Caco-2 (cell line): ENCODE measurements at regions not wholly inside any gene's neighbourhood (a gene's known extent, or its start where the extent isn't known, plus 50 kb on each side); places are given as distances from the start of the nearest gene placed in this dataset.

ENCODE experiments used
- BruUV-seq: library from RNA; stranded (reverse); fragments of 400-500 nt; replicated peaks from 2 replicates; lab custom pipeline; 2021; lab: Mats Ljungman, UMichigan
- CTCF ChIA-PET: fragments of 300-600 bp; sonication (Branson Sonifier 250); formaldehyde crosslinking; loops from one replicate; lab custom pipeline; 2022; ENCODE audit warnings: antibody characterized with exemption; lab: Charles Lee
- POLR2A ChIA-PET: fragments of 300-600 bp; sonication (Branson Sonifier 250); formaldehyde crosslinking; loops from one replicate; lab custom pipeline; 2022; ENCODE audit warnings: antibody characterized with exemption; lab: Charles Lee
- DNase-seq, 2 experiments: peaks; one replicate each; pipeline versions ENCODE4 v3.0.0 to v3.0.0-alpha.2; 2020 to 2022
- H3K27me3 ChIP-seq: replicated peaks from 2 replicates; pipeline ENCODE4 v1.6.0; 2011; ENCODE audit warnings: low read length; ENCODE audit not compliant: control insufficient read depth, insufficient read depth
- H3K36me3 ChIP-seq: 2 replicates; pipeline ENCODE4 v1.5.1; 2011; ENCODE audit warnings: low read length; ENCODE audit not compliant: control insufficient read depth, insufficient read depth
- H3K4me1 ChIP-seq: fragments of 250-450 bp; sonication (Bioruptor Pico); 2 replicates; pipeline ENCODE4 v1.5.1; 2020; ENCODE audit warnings: mild to moderate bottlenecking
- H3K4me3 ChIP-seq: 2 replicates; pipeline ENCODE4 v1.5.1; 2011; ENCODE audit warnings: low read depth, mild to moderate bottlenecking, control low read depth, low read length
- H3K9me3 ChIP-seq: fragments of 250-450 bp; sonication (Bioruptor Pico); 2 replicates; pipeline ENCODE4 v1.5.1; 2020; ENCODE audit warnings: mild to moderate bottlenecking, moderate library complexity
- H3K27ac Mint-ChIP-seq: one replicate; pipeline ENCODE4 v1.8.0; 2022; ENCODE audit warnings: mixed read lengths; ENCODE audit not compliant: unreplicated experiment
- H3K27me3 Mint-ChIP-seq: one replicate; pipeline ENCODE4 v1.8.0; 2022; ENCODE audit warnings: mixed read lengths; ENCODE audit not compliant: insufficient read depth, unreplicated experiment
- H3K36me3 Mint-ChIP-seq: one replicate; pipeline ENCODE4 v1.8.0; 2022; ENCODE audit warnings: mild to moderate bottlenecking, mixed read lengths; ENCODE audit not compliant: insufficient read depth, unreplicated experiment
- H3K4me1 Mint-ChIP-seq: one replicate; pipeline ENCODE4 v1.8.0; 2022; ENCODE audit warnings: low read depth, mixed read lengths; ENCODE audit not compliant: unreplicated experiment
- H3K4me3 Mint-ChIP-seq: one replicate; pipeline ENCODE4 v1.8.0; 2022; ENCODE audit warnings: mild to moderate bottlenecking, moderate library complexity, mixed read lengths; ENCODE audit not compliant: unreplicated experiment
- H3K9me3 Mint-ChIP-seq: one replicate; pipeline ENCODE4 v1.8.0; 2022; ENCODE audit warnings: mixed read lengths; ENCODE audit not compliant: unreplicated experiment
- intact Hi-C: fragments of 100-400 bp; cut with micrococcal nuclease; formaldehyde crosslinking; loops from one replicate; pipeline ENCODE4 v1.10.0; 2022; ENCODE audit not compliant: unreplicated experiment
- TF ChIP-seq, protein P1 (sequence below), 2 experiments: fragments of 200-600 bp in 1 of 2; IDR thresholded peaks; 1 replicate in 1 of 2; 2 replicates in 1 of 2; pipeline versions ENCODE4 v1.5.1 to v1.8.0; 2011 to 2022; ENCODE audit warnings: antibody characterized with exemption in 1 of 2, control low read depth in 1 of 2, inconsistent platforms in 1 of 2, low read depth in 1 of 2, low read length in 1 of 2, mild to moderate bottlenecking in 1 of 2, moderate library complexity in 1 of 2; ENCODE audit not compliant: insufficient read depth in 1 of 2, severe bottlenecking in 1 of 2, unreplicated experiment in 1 of 2

GRCh38 chr12:40632171-40632570 lies 60.1 kb upstream of the CNTN1 start:
- CTCF ChIA-PET = no interaction called here
- Mint-ChIP-seq H3K4me3 (no peak overlapping the region), H3K4me1 (no peaks in the 10 kb centered on the region), H3K27me3 (no peaks in the 10 kb centered on the region), H3K9me3 (no peaks in the 10 kb centered on the region), H3K36me3 (no peaks in the 10 kb centered on the region), H3K27ac (no peak overlapping the region)
- H3K9me3 ChIP-seq = no peaks in the 10 kb centered on the region
- no peaks in the 10 kb centered on the region for H3K27me3 ChIP-seq
- intact Hi-C loops = no loop called here
- H3K4me3 ChIP-seq = no peak overlapping the region
- TF ChIP-seq, protein P1, sequence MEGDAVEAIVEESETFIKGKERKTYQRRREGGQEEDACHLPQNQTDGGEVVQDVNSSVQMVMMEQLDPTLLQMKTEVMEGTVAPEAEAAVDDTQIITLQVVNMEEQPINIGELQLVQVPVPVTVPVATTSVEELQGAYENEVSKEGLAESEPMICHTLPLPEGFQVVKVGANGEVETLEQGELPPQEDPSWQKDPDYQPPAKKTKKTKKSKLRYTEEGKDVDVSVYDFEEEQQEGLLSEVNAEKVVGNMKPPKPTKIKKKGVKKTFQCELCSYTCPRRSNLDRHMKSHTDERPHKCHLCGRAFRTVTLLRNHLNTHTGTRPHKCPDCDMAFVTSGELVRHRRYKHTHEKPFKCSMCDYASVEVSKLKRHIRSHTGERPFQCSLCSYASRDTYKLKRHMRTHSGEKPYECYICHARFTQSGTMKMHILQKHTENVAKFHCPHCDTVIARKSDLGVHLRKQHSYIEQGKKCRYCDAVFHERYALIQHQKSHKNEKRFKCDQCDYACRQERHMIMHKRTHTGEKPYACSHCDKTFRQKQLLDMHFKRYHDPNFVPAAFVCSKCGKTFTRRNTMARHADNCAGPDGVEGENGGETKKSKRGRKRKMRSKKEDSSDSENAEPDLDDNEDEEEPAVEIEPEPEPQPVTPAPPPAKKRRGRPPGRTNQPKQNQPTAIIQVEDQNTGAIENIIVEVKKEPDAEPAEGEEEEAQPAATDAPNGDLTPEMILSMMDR (IDR thresholded peaks at IDR 0.05; ENCODE audit: insufficient read depth in 1 of 2, low read depth in 1 of 2, low read length in 1 of 2, severe bottlenecking in 1 of 2, unreplicated experiment in 1 of 2) = no peak
- no TSS peak for BruUV-seq
- no peak for DNase-seq
- no peaks in the 10 kb centered on the region for H3K36me3 ChIP-seq
- H3K4me1 ChIP-seq = no peaks in the 10 kb centered on the region
- POLR2A ChIA-PET = no interaction called here

DNA sequence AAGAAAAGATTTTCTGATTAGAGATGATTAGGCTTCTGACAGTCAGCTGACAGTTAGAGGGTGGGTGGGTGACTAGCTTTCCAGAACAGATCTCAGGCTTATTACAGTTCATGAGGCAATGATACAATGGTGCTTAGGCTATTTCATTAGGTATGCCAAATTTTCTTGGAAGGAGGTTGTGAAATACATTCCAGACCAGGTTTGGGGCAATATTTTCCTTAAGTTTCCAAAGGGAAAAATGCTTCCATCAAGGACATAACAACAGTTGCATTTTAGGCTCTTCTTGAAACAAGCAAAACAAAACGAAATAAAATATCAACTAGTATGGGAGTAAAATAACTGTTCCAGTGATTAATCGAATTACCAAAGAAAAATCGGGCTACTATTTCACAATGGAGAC lies 59.3 kb upstream of the CNTN1 start:
- Mint-ChIP-seq H3K27me3 (no peaks in the 10 kb centered on the region), H3K27ac (no peak overlapping the region), H3K4me1 (no peaks in the 10 kb centered on the region), H3K4me3 (no peak overlapping the region), H3K36me3 (no peaks in the 10 kb centered on the region), H3K9me3 (no peaks in the 10 kb centered on the region)
- no peak for DNase-seq
- CTCF ChIA-PET = no interaction called here
- no peaks in the 10 kb centered on the region for H3K9me3 ChIP-seq
- no TSS peak for BruUV-seq
- no peaks in the 10 kb centered on the region for H3K27me3 ChIP-seq
- POLR2A ChIA-PET = no interaction called here
- TF ChIP-seq, protein P1 (IDR thresholded peaks at IDR 0.05; ENCODE audit: insufficient read depth in 1 of 2, low read depth in 1 of 2, low read length in 1 of 2, severe bottlenecking in 1 of 2, unreplicated experiment in 1 of 2) = no peak
- intact Hi-C loops = no loop called here
- H3K36me3 ChIP-seq = no peaks in the 10 kb centered on the region
- no peaks in the 10 kb centered on the region for H3K4me1 ChIP-seq
- H3K4me3 ChIP-seq = no peak overlapping the region

- Histone ChIP-seq H3K4me3 (no peak overlapping the region), H3K9me3 (no peaks in the 10 kb centered on the region), H3K4me1 (no peaks in the 10 kb centered on the region), H3K27me3 (no peaks in the 10 kb centered on the region), H3K36me3 (no peaks in the 10 kb centered on the region)
- no peak for DNase-seq
- intact Hi-C loops = no loop called here
- Mint-ChIP-seq H3K4me1 (no peaks in the 10 kb centered on the region), H3K9me3 (peaks cover 2% of the 10 kb centered on the region), H3K27me3 (no peaks in the 10 kb centered on the region), H3K27ac (no peak overlapping the region), H3K36me3 (no peaks in the 10 kb centered on the region), H3K4me3 (no peak overlapping the region)
- TF ChIP-seq, protein P1 (IDR thresholded peaks at IDR 0.05; ENCODE audit: insufficient read depth in 1 of 2, low read depth in 1 of 2, low read length in 1 of 2, severe bottlenecking in 1 of 2, unreplicated experiment in 1 of 2) = no peak
- BruUV-seq = no TSS peak
- POLR2A ChIA-PET = no interaction called here
- CTCF ChIA-PET = interaction anchor here (1.4 kb wide), 1 partner anchor 14 kb away, joined by 3 read pairs; no protein-coding TSS in a partner anchor
These were observed 57.6 kb upstream of the CNTN1 start for GRCh38 chr12:40634517-40635131.
